Stimulated activated CD8-positive, alpha-beta memory T cell treated with anti-CD3 and anti-CD28 coated beads, Interleukin-7, amount 100 ng/mL, for 4 hours (primary cell): ENCODE measurements at regions not wholly inside any gene's neighbourhood (a gene's known extent, or its start where the extent isn't known, plus 50 kb on each side); places are given as distances from the start of the nearest gene placed in this dataset.

Source experiments
- DNase-seq, 2 donors: peaks; one replicate each; pipeline ENCODE4 v3.0.0-alpha.2; 2020; ENCODE audit warnings: low read depth in 2 of 2

DNA sequence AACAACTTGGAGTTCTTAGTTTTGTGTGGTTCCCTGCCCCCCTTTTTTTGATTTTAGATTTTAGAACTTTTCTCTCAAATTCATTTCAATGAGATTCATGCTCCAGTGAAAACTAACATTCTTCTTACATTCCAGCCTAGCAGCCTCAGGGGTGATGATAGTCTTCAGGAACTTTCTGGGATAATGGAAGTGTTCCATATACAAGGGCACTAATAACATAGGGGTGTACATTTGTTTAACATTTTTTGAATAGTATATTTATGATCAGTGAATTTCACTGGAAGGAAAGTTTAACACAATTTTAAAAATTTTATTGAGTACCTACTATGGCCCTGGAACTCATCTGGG, 61.4 kb upstream of the ZNF648 start:
- no peak for DNase-seq

DNA sequence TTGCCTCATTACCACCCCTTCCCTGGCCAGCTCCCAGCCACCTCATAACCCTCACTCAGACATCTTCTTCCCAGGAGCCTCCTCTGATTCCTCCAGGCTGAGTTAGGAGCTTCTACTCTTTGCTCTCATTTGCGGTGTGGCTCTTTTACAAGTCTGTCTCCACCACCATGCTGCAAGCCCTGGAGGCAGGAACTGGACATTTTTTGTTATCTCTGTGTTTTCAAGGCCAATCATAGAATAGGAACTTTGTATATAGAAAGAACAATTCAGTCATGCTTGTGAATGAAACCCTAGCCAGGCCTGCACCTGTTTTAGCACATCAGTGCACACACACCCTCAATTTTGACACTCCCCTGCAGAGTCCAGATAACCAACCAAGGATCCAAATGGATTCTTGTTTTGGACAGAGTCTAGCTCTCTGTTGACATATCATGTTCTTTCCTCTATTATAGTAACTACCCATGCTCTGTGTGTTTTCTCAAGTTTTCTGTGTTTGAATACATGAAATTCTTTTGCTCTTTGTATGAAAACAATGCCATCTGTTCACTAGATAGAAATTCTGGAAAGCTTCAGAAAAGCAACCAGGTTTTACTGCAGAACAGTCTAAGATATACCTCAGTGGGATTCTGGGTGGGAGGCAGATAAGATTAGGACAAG, 60.9 kb upstream of the ZNF648 start:
- DNase-seq, result no peak

DNA sequence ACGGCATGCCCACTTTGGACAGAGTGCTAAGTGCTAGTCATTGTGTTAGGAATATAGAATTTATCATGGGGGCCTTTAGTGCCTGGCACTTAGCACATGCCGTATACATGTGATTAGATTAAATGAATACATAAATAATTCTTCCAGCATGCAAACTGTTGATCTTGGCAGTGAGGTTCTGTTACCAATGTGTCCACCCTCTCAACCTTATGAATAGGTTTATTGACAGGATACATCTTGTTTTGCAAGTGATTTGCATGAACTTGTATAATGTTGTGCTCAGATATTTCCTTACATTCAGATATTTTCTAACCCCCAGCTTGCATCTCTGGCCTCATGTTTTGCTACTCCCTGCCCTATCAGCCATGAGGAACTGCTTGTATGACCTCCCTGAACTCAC, 60.3 kb upstream of the ZNF648 start:
- DNase-seq, result no peak

DNA sequence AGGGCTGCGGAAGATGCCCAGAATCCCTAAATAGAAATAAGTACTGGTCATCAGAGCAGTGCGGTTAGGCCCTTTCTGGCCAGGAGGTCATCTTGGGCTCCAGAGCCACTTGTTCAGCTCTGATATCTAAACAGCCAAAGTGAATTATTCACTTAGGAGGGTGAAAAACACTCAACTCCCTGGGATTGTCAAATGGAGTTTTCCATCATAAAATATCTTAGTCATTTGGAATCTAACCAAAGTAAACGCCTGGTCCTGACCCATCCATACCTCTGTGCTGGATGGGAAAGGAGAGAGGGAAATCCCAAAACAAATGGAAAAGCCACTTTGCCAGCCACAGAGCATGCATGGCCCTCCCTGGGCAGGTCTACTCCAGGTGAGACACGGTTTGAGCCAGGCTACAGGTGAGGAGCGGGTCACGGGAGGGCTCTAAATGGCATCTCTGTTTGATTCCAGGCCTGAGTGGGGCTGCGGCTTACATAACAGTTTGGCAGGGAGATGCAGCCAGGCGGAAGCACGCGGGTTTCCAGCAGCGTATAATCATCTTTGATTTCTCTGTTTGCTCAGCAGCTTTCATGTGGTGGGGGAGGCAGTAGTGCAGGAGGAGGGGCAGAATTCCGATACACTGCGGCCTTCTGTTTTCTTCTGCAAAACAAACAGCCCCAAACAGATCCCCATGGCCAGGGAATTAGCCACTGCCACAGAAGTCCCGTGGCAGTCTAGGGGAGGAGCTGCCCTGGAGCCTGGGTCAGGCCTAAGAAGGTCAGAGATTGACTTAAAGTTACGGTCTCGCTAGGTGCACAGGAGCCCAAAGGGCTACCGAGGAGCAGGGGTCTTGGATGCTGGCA, 59.1 kb upstream of the ZNF648 start:
- DNase-seq, result no peak

DNA sequence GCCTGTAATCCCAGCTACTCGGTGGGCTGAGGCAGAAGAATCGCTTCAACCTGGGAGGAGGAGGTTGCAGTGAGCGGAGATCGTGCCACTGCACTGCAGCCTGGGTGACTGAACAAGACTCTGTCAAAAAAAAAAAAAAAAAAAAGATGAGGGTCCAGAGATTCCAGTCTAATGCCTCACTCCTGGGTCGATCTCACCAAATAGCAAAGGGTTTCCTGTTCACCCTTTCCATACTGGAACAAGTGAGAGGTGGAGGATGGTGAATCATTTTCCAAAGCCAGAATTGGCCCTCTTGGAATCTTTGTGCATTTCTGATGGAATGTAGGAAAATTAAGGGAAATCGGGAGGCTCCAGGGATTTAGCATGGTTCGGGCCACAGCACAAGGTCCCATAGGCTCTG, 58.1 kb upstream of the ZNF648 start:
- no peak for DNase-seq

DNA sequence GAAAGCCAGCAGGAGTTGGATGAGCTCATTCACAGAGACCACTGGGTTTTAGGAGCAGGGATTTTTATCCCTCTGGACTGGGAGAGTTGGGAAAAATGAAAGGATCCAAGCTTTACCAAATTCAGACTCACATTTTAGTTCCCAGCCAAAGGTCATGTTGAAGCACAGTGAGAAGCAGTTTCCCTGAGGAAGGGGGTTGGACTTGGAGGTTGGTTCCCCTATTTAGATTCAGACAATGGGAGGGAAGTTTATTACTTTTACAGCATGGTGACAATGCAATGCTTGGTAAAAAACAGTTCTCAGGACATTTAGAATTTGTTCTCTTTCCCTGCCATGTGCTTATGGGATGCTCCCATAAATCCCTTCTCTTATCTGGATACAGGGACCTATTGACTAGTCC, 57.3 kb upstream of the ZNF648 start:
- no peak for DNase-seq

DNA sequence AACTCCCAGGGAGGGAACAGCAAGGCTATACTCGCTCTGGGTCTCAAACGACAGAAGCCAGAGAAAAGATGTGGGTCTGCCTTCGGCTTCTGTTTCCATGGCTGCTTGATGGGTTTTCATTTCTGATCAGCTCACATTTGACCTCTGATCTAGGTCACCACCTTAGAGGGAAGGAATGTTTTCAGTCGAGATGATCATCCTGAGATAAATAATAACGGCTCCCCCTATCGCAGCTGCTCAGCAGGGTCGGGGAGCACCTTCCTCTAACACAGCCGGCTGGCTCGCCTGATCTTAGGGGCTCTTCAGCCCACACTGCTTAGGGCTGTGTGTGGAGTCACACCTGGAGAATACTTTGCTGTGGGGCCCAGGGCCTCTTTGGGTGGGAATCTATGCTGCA, 53.1 kb upstream of the ZNF648 start:
- DNase-seq, result no peak

DNA sequence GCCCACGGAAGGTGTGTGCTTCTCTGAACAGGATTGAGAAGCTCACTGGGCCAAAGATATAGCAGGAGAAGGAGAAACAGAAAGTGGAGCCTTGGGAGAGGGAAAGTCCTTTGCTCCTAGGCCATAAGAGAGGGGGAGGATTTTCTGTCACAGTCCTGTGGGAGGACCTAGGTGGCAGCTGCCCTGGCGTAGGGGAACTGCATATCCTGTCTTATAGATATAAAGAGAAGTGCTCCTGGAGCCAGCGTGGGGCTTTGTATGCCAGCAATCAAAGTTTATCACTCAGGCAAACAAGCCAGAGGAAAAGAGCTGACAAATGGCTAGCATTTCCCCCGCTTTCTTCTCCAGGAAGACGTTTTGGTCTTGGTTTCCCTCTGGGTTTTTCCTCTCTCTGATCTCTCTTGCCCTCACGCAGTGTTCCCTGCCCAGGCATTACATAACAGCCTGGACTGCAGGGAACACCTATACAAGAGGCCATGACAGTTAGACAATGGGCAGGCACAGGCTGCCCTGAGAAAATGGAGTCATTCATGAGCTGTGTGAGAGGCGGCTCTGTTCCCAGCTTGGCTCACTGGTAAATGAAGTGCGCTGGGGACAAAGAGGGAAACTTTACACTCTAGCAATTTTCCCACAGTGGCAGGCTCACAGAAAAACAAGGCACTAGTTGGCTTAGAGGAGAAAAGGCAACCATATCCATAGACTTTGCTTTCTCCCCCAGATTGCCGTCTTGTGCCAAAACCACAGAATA, 52.5 kb upstream of the ZNF648 start:
- no peak for DNase-seq

DNA sequence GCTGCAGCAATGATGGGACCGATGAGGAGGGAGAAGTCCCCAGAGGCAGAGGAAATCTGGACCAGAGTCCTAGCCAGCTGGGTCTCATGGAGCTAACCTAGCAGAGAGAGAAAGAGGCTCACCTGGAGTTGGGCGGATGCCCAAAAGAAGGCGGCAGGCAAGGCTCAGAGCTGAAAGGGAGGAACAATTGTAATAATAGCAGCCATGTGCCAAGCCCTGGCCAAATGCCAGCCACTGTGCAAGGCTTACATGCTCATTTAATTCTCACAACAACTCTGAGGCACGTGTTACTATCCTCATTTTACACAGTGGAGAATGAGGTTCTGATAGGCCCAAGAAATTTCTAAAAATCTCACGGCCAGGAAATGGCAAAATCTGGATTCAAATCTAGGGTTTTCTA, 50.0 kb upstream of the ZNF648 start:
- no peak for DNase-seq
